Hippocampal formation (tissue), 2 donors: ENCODE measurements at regions not wholly inside any gene's neighbourhood (a gene's known extent, or its start where the extent isn't known, plus 50 kb on each side); places are given as distances from the start of the nearest gene placed in this dataset.

Source experiments
- DNase-seq, 2 donors: peaks; one replicate each; lab custom pipeline; 2025; lab: John Stamatoyannopoulos, UW

DNA sequence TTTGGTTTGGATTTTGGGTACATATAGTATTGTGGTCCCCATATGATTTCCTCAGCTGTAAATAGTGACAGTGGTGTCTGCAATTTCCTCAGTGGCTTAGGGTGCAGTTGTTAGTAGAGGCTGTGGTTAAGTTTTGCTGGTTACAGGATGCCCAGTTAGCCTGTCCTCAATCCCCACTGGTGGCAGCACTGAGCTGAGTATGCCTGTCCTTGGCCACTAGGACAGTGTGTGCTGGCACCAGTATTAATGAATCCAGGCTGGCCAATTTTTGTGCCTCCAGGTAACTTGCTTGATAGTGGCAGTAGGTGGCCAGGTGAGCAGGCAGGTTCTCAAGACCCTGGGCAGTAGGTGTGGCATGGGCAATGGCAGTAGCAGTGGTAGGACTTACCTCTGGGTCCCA lies 973.1 kb downstream of the TMEM182 start:
- no peak for DNase-seq

DNA sequence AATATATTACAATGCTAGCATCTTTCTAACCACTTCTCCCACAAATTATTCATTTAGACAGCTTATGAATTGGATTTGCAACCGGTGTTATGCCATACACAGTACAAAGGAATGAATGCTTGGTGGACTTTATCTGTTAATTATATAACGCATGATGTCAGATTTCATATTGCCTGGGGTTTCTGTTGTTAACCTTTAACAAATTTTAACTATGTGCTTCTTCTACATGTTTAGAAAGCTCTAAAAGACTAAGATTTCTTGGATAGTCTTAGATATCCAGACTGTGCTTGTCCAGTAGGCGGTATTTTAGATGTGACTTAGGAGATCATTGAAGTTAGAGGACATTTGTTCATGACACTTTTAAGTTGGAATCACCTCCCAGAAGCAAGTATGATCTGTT lies 976.3 kb downstream of the TMEM182 start:
- no peak for DNase-seq

DNA sequence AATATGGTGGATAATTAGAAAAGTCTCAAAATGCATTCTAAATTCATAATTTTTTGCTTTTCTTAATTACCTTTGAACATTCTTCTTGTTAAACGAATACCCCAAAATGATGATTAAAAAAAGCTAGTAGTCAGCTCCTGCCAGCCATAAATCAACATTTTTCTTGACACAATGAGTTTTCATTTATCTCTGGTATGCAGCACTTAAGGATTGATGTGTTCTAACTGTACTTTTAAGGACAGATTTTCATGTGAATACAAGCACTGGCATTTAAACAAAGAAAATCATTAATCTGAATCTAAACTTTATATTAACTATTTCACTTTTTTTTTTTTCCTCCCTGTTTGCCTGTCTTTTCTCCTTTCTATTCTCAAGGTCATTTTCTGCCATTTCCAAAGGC lies 976.8 kb downstream of the TMEM182 start:
- DNase-seq = no peak

DNA sequence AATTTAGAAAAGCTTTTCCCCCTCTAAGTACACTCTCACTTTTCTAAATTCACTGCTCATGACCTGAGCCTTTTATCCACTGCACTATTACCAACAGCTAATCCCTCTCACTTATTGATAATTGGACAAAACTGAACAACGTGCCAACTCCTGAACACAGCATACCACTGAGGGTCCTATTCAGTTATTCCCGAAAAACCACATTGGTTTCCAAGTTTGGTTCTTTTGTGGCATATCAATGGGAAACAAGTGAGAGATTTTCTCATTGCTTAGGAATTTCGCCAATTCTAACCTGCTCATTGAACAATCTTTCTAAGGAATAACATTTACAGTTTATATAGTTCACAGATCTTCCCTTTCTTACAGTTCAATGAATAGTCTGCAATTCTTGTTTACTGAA lies 977.4 kb downstream of the TMEM182 start:
- DNase-seq = no peak

DNA sequence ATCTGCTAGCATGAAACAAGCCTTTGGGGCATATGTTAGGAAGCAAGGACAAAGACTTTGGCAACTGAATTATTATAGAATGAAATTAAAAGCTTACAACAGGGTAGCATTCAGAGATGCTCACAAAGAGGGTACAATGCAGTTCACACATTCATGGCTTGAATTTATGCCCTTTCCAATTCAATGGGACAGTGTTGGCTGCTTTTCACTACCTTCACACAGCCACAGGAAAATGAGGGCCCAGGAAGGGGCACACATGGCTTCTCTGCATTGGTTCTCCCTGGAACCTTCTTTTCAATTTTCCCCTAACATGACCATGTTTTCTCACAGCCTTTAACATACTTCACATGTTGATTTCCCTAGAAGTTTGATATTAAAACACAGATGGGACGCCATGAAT lies 978.1 kb downstream of the TMEM182 start:
- DNase-seq = no peak

DNA sequence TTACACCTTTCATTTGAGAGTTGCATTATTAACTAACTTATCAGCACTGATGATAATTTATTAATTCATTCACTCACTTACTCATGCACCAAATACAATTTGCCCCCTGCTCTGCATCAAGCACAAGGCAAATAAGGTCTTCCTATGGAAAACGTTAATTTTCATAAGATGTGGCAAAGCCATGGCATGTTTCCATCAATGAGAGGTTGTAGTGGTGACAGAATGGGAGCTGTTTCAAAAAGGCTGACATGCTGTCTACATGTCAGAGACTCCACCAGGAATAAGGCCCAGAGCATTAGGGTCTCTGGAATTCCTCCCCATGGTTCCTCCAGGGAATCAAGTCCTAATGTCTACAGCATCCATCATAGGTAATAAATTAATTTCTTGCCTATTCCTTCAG lies 978.8 kb downstream of the TMEM182 start:
- no peak for DNase-seq

DNA sequence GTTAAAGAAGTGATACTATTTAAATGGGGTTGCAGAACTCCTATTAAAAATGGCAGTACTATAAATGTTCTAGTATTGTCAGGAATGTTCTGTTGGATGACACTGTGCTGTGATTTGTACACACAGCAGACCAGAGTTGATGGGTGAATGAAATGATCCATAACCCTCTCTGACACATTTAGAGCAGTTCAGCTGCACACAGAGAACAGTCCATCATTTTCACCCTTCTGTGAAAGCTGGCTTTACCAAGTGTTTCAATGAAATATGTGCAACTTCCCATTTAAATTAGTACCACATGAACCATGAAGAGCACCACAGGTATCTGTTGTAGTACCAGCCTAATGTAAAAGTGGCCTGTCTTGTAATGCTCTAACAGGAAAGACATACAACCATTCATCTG lies 981.4 kb downstream of the TMEM182 start:
- DNase-seq = no peak

DNA sequence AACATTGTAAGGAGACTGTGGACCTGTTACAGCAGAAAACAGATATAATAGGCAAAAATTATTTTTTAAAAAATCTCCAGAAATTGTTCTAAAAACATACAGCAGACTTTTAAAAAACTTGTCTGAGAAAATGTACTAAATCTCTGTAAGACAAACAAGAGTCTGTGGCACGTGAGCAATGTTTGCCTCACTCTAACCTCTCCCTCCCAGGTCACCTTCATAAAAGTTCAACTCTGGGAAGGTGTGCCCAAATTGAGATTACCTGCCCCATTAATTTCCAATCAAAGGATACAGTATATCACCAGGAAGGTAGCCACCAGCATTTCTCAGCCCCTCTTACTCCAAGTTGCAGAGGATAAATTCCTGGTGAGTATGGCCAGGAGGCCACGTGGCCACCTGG lies 992.7 kb downstream of the TMEM182 start:
- no peak for DNase-seq

DNA sequence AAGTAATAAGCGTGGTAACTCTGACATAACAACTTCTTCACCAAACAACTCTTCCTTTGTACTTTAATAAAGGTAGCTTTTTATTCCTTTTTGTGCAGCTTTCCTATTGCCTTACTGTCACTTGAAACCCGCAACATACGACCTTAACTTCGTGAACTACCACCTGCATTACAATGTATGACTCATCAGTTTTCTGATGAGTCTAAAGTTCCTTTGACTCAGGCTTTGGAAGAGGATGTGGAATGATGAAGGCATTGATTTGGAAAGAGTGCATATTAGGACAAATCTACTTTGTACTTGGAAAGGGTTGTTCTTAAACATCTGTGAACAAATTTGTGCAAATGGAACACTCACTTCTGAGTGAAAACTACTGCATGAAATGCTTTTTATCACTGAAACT lies 1012.1 kb downstream of the TMEM182 start:
- DNase-seq = no peak

DNA sequence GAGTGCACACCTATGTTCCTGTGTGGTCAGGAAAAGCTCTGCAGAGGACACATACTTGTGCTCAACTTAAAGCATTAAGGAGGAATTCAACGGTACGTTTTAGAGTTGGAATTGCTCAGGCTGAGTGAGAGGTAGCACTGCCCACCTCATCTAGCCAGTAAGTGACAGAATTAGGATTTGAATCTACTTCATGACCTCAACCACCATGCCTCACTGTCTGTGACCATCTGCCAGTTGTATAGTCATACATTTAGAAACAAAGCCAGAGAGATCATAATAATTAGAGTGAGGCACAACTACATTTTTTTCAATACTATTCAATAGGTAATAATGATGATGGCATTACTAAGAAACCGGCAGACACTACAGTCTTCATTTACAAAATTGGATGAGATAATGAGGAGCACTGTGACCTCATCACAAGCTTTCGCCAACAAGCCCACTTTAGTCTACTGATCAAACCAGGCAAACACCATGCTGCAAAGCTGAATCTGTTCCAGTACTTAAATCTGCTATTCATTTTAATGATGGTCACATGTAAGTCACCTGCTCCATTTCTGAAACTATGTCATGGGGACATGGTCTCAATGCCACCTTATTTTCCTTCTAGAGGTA lies 1018.4 kb downstream of the TMEM182 start:
- no peak for DNase-seq

DNA sequence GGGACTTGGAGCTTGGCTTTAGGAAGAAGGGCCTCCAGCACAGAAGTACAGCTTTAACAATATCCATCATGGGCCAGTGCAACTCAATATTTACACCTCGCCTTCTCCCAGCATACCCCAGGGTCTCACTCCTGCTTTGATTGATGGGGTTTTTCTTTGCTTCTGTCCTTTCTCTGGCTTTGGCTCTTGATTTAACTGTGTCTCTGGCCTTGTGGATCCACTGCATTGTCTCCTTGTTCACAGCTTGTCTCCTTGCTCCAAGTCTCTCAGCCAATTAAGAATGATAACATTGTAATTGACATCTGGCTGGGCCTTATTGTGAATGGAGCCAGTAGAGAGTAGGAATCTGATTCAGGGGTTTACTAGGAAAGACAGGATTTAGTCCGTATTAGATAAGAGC lies 1019.5 kb downstream of the TMEM182 start:
- DNase-seq = no peak

DNA sequence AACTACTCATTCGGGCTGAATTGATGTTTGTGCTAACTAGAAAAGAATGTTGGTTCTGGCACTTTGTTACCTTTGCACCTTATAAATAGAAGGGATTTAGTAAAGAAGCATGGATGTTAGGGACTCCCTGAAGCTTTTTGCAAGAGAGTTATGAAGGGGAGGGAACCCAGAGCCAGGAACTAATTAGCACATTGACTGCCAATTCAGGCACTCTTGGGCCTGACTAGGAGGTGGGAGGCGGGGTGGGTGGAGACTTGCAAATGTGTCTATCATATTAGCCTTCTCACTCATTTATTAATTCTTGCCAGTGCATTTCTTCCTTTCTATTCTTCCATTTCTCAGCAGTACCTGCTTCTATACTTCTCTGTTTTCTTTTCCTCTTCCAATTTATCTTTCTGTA lies 1022.4 kb downstream of the TMEM182 start:
- DNase-seq = peak in 1 of 2 donors; percentile 4

DNA sequence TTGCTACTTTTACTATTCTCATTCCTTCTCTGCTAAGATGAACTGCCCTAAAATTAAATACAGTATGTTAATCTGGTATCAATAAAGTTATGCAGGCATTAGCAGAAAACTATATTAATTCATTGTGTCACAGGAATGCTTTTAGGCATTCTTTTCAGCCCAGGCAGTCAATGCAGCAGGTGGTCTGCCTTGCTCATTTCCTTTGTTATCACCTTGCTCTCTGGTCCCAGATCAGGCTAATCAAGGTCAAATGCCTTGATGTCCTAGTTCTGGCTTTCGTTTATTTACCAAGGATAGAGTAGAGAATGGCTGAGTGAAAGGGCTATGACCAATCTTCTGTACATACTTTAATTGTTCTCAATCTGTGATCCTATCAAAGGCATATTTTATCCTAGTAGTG lies 1023.6 kb downstream of the TMEM182 start:
- no peak for DNase-seq

DNA sequence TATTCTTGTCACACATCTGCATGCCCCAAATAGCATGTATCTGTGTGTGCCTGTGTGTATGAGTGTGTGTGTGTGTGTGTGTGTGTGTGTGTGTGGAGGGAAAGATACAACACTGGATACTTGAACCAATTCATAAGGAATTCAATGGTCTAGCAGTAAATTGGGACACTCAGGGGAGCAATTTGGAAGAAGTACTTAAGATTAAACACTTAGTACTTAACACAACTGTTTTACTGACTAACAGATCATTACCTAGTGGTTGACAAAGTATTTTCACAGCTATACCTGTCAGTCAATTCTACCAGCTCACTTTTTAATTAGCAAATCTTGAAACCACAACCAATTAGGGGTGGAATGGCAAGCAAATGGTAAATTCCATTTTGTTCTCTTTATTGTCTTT lies 1024.1 kb downstream of the TMEM182 start:
- DNase-seq = no peak

DNA sequence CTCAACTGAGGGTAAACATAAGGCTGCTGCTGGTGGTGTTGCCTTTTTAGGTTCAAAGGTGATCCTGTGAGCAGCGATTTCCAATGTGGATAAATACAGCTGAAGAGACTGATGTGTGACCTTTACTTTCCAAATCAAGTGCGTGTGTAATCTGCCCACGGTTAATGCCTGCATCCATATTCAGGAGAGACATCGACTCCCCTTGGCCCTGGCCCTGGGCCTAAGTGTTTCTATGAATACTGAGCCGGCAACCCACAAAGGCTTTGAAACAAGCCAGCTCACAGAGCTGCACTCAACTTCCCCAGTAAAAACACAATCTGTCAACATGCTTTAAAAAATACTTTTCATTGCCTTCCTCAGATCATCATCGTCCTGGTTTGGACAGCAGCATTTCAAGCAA lies 1026.6 kb downstream of the TMEM182 start:
- peak in 1 of 2 donors; percentile 1 for DNase-seq

DNA sequence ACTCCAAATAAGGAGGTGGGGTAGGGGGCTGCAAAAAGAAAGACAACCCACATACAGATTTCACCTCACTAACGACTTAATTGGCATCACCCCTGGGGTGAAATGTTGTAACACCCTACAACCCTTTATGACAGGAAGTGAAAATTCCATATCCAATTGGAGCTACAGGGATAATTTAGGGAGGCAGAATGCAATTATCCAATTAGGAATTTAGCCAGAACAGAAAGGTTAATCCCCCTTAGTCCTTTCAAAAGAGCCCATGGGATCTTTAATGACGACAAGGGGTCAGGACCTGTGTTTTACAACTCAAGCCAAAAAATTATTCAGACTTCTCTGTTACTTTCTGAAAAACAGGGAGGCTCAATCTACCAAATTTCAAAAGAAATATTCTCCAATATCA lies 1027.1 kb downstream of the TMEM182 start:
- DNase-seq = no peak

DNA sequence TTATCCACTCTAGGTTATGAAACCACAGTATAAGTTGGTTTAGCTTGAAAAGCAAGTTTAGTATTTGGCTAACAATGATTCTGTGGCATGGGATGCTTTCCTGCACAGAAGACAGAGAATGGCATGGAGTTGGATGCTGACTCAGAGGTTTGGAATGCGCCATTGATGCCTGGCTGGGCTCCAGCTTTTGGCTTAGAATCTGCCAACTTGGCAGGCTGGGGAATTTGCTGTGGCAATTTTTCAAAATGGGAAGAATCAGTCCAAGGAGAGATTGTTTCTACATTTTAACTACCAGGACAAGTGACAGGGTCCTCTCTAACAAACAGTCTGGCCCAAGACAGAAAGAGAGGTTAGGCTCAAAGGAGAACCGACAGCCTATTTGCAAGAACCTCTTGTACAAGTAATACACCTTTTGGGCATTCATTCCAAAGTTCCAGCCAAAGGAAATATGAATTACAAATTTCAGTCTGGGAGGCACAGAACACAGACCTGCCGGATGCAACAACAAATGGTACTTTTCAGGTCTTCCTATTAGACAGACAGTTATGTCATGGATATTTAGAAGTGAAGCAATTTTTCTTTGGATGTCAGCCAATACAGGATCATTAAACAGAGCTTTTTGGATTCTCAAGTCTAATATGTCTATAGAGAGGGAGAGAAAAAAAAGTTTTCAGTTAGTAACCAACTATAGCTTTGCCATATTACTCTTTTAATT lies 1027.7 kb downstream of the TMEM182 start:
- DNase-seq = peak; percentile 41 to 47

DNA sequence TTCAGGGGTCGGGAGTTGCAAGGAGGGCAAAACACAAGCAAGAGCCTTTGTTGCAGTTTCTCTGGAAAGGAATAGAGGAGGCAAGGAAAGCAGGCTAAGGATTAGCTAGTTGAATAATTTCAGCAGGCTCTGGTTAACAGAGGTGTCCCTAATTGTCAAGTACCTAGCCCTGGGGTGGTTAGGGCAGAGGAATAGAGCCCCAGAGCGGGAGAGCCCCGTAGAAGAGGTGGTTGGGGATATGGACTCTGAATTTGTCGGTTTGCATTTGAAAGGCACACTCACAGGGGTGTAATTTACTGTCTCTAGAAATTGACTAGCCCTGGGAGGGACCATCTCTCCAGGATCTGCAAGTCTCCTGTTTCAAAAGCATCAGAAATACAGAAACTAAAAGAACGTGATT lies 1030.2 kb downstream of the TMEM182 start:
- DNase-seq = no peak

DNA sequence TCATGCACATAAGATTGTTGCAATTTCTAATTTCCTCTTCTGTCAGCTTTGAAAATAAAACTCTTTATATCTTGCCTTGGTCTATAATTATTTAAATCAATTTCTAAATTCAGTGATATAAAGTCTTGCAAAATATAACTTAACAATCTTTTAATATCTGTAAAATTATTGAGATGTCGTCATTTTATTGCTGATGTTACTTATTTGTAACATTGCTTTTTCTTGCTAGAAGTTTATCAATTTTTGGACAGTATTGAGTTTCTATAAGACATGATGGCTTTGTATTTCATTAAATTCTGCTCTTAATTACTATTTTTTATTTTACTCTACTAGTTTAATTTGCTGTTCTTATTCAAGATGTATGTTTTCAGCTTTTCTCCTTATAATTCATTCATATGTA lies 1036.5 kb downstream of the TMEM182 start:
- DNase-seq = no peak

DNA sequence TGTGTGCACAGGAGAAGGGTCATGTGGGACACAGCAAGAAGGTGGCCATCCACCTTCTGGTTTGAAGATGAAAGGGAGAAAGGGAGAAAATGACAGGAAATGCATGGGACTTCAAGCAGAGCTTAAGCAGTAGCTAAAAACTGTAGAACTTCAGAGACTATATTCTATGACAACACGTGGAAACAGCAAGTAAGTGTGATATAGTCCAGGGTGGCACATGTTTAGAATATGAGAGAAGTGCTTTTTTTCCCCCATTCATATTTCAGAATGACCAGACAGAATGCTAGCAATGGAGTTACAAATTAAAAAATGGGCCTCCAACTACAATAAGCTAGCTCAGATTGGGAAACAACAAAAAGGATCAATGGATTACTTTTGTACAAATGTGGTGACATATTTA lies 1042.2 kb downstream of the TMEM182 start:
- DNase-seq = no peak

DNA sequence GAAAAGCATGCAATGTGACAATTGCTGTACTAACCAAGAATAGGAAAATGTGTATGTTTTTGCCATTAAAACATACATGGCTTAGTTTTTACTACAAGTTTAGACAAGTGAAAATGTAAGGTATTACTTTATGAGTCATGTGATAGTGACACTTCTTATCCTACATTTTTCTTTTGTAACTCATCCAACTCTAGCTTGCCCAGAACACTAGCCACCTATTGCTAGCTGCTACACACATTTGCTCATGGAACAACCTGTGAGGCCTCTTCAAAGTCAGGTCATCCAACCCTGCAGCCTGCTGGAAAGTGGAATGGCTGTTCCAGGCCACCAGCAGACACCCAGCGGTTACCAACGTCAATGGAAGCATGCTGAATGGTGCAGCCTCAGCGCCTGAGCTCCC lies 1043.9 kb downstream of the TMEM182 start:
- DNase-seq = no peak

DNA sequence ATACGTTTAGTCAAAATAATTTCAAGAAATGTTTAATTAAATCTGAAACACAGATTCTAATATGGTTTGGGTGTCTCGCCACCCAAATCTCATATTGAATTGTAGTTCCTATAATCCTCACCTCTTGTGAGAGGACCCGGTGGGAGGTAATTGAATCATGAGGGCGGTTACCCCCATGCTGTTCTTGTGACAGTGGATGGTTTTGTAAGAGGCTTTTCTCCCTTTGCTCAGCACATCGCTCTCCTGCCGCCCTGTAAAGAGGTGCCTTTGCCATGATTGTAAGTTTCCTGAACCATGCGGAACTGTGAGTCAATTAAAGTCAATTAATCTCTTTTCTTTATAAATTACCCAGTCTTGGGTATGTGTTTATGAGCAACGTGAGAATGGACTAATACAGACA lies 1045.1 kb upstream of the POU3F3 start:
- DNase-seq = no peak

DNA sequence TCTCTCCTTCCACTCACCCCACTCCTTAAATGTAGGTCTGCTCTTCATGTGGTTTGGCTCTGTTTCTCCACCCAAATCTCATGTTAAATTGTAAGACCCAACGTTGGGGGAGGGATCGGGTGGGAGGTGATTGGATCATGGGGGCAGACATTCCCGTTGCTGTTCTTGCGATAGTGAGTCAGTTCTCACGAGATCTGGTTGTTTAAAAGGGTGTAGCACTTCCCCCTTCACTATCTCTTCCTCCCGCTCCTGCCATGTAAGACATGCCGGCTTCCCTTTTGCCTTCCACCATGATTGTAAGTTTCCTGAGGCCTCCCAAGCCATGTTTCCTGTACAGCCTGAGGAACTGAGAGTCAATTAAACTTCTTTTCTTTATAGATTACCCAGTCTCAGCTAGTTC lies 1044.5 kb upstream of the POU3F3 start:
- no peak for DNase-seq

DNA sequence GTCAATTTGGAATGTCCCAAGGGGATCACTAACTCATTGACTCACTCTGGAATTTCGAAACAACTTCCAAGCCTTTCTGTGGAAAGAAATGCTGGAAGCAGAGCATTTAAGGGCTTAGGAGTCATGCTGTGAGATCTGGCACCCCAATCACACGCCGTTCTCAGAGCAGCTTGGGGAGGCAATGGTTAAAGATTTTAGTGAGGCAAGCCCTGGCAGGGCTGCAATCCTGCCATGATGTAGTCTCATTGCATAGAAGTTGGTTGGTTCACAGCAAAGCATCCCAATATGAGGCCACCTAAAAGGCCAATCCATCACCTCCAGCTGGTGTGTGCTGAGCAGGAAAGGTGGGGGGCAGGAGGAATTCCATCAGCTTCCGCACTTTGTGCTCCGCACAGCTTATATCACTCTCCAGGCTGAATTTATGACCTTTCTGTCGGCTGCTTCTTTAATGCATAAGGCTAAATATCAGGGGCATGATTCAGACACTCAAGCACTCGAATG lies 1043.9 kb upstream of the POU3F3 start:
- DNase-seq = no peak
